Neural cell (in vitro differentiated cells): ENCODE measurements at regions not wholly inside any gene's neighbourhood (a gene's known extent, or its start where the extent isn't known, plus 50 kb on each side); places are given as distances from the start of the nearest gene placed in this dataset.

Source experiments
- EP300 ChIP-seq: fragments of 450-650 bp; conservative IDR thresholded peaks from 2 replicates; pipeline ENCODE4 v1.6.1; 2014; ENCODE audit warnings: antibody characterized with exemption, mild to moderate bottlenecking, moderate library complexity; ENCODE audit not compliant: poor library complexity, severe bottlenecking
- EZH2 ChIP-seq: fragments of 200-600, 300-800 bp; shearing (Covaris generic), sonication (generic); IDR thresholded peaks from 2 replicates; pipeline ENCODE4 v1.6.1; 2014; ENCODE audit warnings: antibody characterized with exemption, low read length, borderline replicate concordance, mild to moderate bottlenecking; ENCODE audit not compliant: insufficient read depth, poor library complexity, severe bottlenecking
- POLR2AphosphoS5 ChIP-seq: IDR thresholded peaks from 2 replicates; pipeline ENCODE4 v1.6.1; 2012
- RAD21 ChIP-seq: fragments of 450-650 bp; conservative IDR thresholded peaks from 2 replicates; pipeline ENCODE4 v1.6.1; 2014; ENCODE audit warnings: antibody characterized with exemption, mild to moderate bottlenecking, moderate library complexity
- SMC3 ChIP-seq: fragments of 450-650 bp; conservative IDR thresholded peaks from 2 replicates; pipeline ENCODE4 v1.6.1; 2014; ENCODE audit warnings: antibody characterized with exemption, mild to moderate bottlenecking, moderate library complexity; ENCODE audit not compliant: poor library complexity
- TAF1 ChIP-seq: IDR thresholded peaks from 2 replicates; pipeline ENCODE4 v1.6.1; 2012; ENCODE audit warnings: low read depth
- TF ChIP-seq, protein P1 (sequence below): fragments of 450-650 bp; IDR thresholded peaks from 2 replicates; pipeline ENCODE4 v1.5.1; 2014; ENCODE audit warnings: antibody characterized with exemption, mild to moderate bottlenecking, moderate library complexity; ENCODE audit not compliant: poor library complexity, severe bottlenecking
- TF ChIP-seq, protein P2 (sequence below): IDR thresholded peaks from 2 replicates; pipeline ENCODE4 v1.6.1; 2012; ENCODE audit warnings: borderline replicate concordance

DNA sequence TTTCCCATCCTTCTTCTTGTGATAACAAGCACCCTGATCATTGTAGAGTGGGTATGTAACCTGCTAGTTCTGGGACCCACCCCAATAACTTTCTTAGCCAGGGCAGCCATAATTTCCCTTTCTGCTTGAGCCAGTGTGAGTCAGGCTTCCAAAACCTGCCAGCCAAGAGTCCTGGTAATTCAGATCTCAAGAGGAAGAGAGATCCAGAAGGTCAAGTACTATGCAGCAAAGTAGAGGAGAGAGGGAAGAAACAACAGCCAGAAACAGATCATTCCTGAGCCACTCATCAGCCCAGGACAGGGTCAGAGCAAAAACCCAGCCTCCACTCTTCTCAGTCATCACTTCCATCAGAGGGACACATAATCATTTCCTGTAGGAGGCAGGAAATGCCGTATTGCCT is 182.0 kb downstream of the DICER1 start:
- TF ChIP-seq, protein P1, sequence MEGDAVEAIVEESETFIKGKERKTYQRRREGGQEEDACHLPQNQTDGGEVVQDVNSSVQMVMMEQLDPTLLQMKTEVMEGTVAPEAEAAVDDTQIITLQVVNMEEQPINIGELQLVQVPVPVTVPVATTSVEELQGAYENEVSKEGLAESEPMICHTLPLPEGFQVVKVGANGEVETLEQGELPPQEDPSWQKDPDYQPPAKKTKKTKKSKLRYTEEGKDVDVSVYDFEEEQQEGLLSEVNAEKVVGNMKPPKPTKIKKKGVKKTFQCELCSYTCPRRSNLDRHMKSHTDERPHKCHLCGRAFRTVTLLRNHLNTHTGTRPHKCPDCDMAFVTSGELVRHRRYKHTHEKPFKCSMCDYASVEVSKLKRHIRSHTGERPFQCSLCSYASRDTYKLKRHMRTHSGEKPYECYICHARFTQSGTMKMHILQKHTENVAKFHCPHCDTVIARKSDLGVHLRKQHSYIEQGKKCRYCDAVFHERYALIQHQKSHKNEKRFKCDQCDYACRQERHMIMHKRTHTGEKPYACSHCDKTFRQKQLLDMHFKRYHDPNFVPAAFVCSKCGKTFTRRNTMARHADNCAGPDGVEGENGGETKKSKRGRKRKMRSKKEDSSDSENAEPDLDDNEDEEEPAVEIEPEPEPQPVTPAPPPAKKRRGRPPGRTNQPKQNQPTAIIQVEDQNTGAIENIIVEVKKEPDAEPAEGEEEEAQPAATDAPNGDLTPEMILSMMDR = no peak
- TF ChIP-seq TAF1 (no peak), POLR2AphosphoS5 (no peak), SMC3 (no peak), RAD21 (no peak), EP300 (no peak), EZH2 (no peak)
- TF ChIP-seq, protein P2, sequence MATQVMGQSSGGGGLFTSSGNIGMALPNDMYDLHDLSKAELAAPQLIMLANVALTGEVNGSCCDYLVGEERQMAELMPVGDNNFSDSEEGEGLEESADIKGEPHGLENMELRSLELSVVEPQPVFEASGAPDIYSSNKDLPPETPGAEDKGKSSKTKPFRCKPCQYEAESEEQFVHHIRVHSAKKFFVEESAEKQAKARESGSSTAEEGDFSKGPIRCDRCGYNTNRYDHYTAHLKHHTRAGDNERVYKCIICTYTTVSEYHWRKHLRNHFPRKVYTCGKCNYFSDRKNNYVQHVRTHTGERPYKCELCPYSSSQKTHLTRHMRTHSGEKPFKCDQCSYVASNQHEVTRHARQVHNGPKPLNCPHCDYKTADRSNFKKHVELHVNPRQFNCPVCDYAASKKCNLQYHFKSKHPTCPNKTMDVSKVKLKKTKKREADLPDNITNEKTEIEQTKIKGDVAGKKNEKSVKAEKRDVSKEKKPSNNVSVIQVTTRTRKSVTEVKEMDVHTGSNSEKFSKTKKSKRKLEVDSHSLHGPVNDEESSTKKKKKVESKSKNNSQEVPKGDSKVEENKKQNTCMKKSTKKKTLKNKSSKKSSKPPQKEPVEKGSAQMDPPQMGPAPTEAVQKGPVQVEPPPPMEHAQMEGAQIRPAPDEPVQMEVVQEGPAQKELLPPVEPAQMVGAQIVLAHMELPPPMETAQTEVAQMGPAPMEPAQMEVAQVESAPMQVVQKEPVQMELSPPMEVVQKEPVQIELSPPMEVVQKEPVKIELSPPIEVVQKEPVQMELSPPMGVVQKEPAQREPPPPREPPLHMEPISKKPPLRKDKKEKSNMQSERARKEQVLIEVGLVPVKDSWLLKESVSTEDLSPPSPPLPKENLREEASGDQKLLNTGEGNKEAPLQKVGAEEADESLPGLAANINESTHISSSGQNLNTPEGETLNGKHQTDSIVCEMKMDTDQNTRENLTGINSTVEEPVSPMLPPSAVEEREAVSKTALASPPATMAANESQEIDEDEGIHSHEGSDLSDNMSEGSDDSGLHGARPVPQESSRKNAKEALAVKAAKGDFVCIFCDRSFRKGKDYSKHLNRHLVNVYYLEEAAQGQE = no peak
